ENCODE measurements at regions not wholly inside any gene's neighbourhood (a gene's known extent, or its start where the extent isn't known, plus 50 kb on each side); places are given as distances from the start of the nearest gene placed in this dataset.

GRCh38 chr3:18946524-18946923, 201.8 kb upstream of the KCNH8 start:
- Histone ChIP-seq H3K4me1 (no peaks in the 10 kb centered on the region), H3K27me3 (no peaks in the 10 kb centered on the region), H3K9me3 (peaks cover 4% of the 10 kb centered on the region), H3K36me3 (no peaks in the 10 kb centered on the region), H3K27ac (no peak overlapping the region), H3K4me3 (no peak overlapping the region)
- WGBS = 21% methylated on average over 2 of the region's 2 CpGs
- DNase-seq (ENCODE audit: low spot score in 2 of 2) = no peak
- TF ChIP-seq EP300 (IDR thresholded peaks at IDR 0.05) = no peak
- TF ChIP-seq CTCF (IDR thresholded peaks at IDR 0.05) = no peak
- no peak for TF ChIP-seq POLR2AphosphoS5 (IDR thresholded peaks at IDR 0.05)
- no peak for TF ChIP-seq POLR2A (IDR thresholded peaks at IDR 0.05)

DNA sequence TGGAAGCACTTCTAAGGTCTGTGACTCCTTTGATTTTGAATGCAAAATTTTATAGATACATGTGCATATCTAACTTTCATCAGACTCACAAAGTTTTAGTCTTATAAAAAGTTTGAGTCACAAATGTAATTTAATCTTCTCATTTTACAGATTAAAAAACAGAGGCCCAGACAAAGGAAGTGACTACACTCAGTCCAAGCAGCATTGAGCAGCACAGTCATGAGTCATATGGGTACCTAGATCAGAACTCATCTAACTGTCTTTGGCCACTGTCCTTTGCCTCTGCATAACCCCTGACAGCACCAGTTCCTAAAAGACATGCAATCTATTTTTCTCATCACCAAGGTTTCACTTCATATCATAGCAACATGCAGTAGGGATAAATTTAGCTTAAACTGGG, 210.7 kb upstream of the KCNH8 start:
- DNase-seq (ENCODE audit: low spot score in 2 of 2) = no peak
- H3K9me3 ChIP-seq = no peaks in the 10 kb centered on the region
- H3K36me3 ChIP-seq = no peaks in the 10 kb centered on the region
- no peak for TF ChIP-seq POLR2AphosphoS5 (IDR thresholded peaks at IDR 0.05)
- TF ChIP-seq POLR2A (IDR thresholded peaks at IDR 0.05) = no peak
- TF ChIP-seq CTCF (IDR thresholded peaks at IDR 0.05) = no peak
- no peak for TF ChIP-seq EP300 (IDR thresholded peaks at IDR 0.05)
- no peaks in the 10 kb centered on the region for H3K4me1 ChIP-seq
- no peak overlapping the region for H3K4me3 ChIP-seq
- H3K27ac ChIP-seq = no peak overlapping the region
- no peaks in the 10 kb centered on the region for H3K27me3 ChIP-seq

DNA sequence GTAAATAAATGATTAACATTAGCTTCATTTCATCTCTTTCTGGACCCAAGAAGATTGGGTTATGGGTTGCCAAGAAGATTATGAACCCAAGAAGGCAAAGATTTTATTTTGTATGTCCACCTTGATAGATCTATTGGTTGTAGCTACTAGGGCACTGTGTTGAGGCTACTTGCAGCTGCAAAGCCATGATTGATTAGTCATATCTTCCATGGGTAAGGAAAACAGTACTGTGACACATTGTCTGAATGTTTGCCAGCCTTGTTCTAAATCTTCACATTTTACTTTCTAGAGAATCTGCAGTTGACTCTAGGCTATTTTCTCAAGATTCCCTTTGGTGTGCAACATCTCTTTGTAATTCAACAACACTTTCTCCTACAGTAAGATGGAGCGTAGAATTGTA, 229.2 kb upstream of the KCNH8 start:
- H3K36me3 ChIP-seq = no peaks in the 10 kb centered on the region
- DNase-seq (ENCODE audit: low spot score in 2 of 2) = no peak
- 88% methylated on average over 1 of the region's 1 CpG for WGBS
- no peaks in the 10 kb centered on the region for H3K9me3 ChIP-seq
- H3K27ac ChIP-seq = no peak overlapping the region
- TF ChIP-seq POLR2A (IDR thresholded peaks at IDR 0.05) (no peak), CTCF (IDR thresholded peaks at IDR 0.05) (no peak), POLR2AphosphoS5 (IDR thresholded peaks at IDR 0.05) (no peak), EP300 (IDR thresholded peaks at IDR 0.05) (no peak)
- no peaks in the 10 kb centered on the region for H3K4me1 ChIP-seq
- no peak overlapping the region for H3K4me3 ChIP-seq
- H3K27me3 ChIP-seq = no peaks in the 10 kb centered on the region

- Histone ChIP-seq H3K27ac (no peak overlapping the region), H3K36me3 (no peaks in the 10 kb centered on the region), H3K27me3 (no peaks in the 10 kb centered on the region), H3K9me3 (no peaks in the 10 kb centered on the region), H3K4me3 (no peak overlapping the region), H3K4me1 (no peaks in the 10 kb centered on the region)
- no peak for DNase-seq (ENCODE audit: low spot score in 2 of 2)
- 48% methylated on average over 1 of the region's 1 CpG for WGBS
- TF ChIP-seq POLR2A (IDR thresholded peaks at IDR 0.05) (no peak), POLR2AphosphoS5 (IDR thresholded peaks at IDR 0.05) (no peak), CTCF (IDR thresholded peaks at IDR 0.05) (no peak), EP300 (IDR thresholded peaks at IDR 0.05) (no peak)
Observed at GRCh38 chr3:18917923-18918322, 230.4 kb upstream of the KCNH8 start.

GRCh38 chr3:18902081-18902793, 246.1 kb upstream of the KCNH8 start:
- Histone ChIP-seq H3K36me3 (no peaks in the 10 kb centered on the region), H3K9me3 (no peaks in the 10 kb centered on the region), H3K4me1 (no peaks in the 10 kb centered on the region), H3K27ac (no peak overlapping the region), H3K27me3 (no peaks in the 10 kb centered on the region), H3K4me3 (no peak overlapping the region)
- 90% methylated on average over 2 of the region's 2 CpGs for WGBS
- DNase-seq (ENCODE audit: low spot score in 2 of 2) = no peak
- TF ChIP-seq CTCF (IDR thresholded peaks at IDR 0.05) = no peak
- TF ChIP-seq POLR2AphosphoS5 (IDR thresholded peaks at IDR 0.05) = no peak
- TF ChIP-seq EP300 (IDR thresholded peaks at IDR 0.05) = no peak
- TF ChIP-seq POLR2A (IDR thresholded peaks at IDR 0.05) = no peak

All from suprapubic skin (tissue), 4 donors.